OCI-LY1 (cell line): ENCODE measurements at regions not wholly inside any gene's neighbourhood (a gene's known extent, or its start where the extent isn't known, plus 50 kb on each side); places are given as distances from the start of the nearest gene placed in this dataset.

Experiments used
- H2AFZ ChIP-seq: fragments of 200-600 bp; sonication (generic), shearing (Covaris generic); 2 replicates; pipeline ENCODE4 v1.6.0; 2014; ENCODE audit warnings: antibody characterized with exemption, mild to moderate bottlenecking, low read length
- H3F3A ChIP-seq: fragments of 200-600 bp; sonication (generic), shearing (Covaris generic); 2 replicates; pipeline ENCODE4 v1.6.0; 2014; ENCODE audit warnings: mild to moderate bottlenecking, antibody characterized with exemption, low read length, moderate library complexity; ENCODE audit not compliant: insufficient read depth
- H3K27ac ChIP-seq: fragments of 200-600 bp; sonication (generic); 2 replicates; pipeline ENCODE4 v1.5.1; 2014; ENCODE audit warnings: low read length, mixed run types, mild to moderate bottlenecking, low read depth; ENCODE audit not compliant: poor library complexity, severe bottlenecking
- H3K27me3 ChIP-seq: fragments of 200-600 bp; sonication (generic); 2 replicates; pipeline ENCODE4 v1.6.0; 2014; ENCODE audit warnings: antibody characterized with exemption, mild to moderate bottlenecking, low read length, moderate library complexity; ENCODE audit not compliant: insufficient read depth
- H3K36me3 ChIP-seq: fragments of 200-600 bp; sonication (generic); 2 replicates; pipeline ENCODE4 v1.6.1; 2014; ENCODE audit warnings: mild to moderate bottlenecking, antibody characterized with exemption, low read length, moderate library complexity, mixed read lengths; ENCODE audit not compliant: insufficient read depth
- H3K4me1 ChIP-seq: fragments of 200-600 bp; sonication (generic); 2 replicates; pipeline ENCODE4 v1.5.1; 2014; ENCODE audit warnings: mild to moderate bottlenecking, low read length, moderate library complexity; ENCODE audit not compliant: insufficient read depth, severe bottlenecking
- H3K4me2 ChIP-seq: fragments of 200-600 bp; sonication (generic), shearing (Covaris generic); 2 replicates; pipeline ENCODE4 v1.6.1; 2014; ENCODE audit warnings: low read length
- H3K4me3 ChIP-seq: fragments of 200-600 bp; sonication (generic); 2 replicates; pipeline ENCODE4 v1.5.1; 2014; ENCODE audit warnings: low read length, low read depth, mild to moderate bottlenecking, mixed read lengths; ENCODE audit not compliant: poor library complexity, severe bottlenecking
- H3K79me2 ChIP-seq: fragments of 200-600 bp; shearing (Covaris generic); 2 replicates; pipeline ENCODE4 v1.6.1; 2016; ENCODE audit warnings: mixed run types, low read length, mixed read lengths; ENCODE audit not compliant: insufficient read depth
- H3K9ac ChIP-seq: fragments of 200-600 bp; sonication (generic), shearing (Covaris generic); 2 replicates; pipeline ENCODE4 v1.6.1; 2014; ENCODE audit warnings: mild to moderate bottlenecking, low read length, mixed read lengths
- H3K9me2 ChIP-seq: fragments of 200-600 bp; sonication (generic), shearing (Covaris generic); 2 replicates; pipeline ENCODE4 v1.6.1; 2014; ENCODE audit warnings: low read depth, mild to moderate bottlenecking, low read length, mixed read lengths
- H3K9me3 ChIP-seq: fragments of 200-600 bp; shearing (Covaris generic); 2 replicates; pipeline ENCODE4 v1.6.1; 2014; ENCODE audit warnings: low read length, mixed read lengths
- H4K20me1 ChIP-seq: fragments of 200-600 bp; sonication (generic), shearing (Covaris generic); 2 replicates; pipeline ENCODE4 v1.6.0; 2016; ENCODE audit warnings: mild to moderate bottlenecking, low read length; ENCODE audit not compliant: insufficient read depth
- CTCF ChIP-seq: fragments of 200-600 bp; sonication (generic), shearing (Covaris generic); IDR thresholded peaks from 2 replicates; pipeline ENCODE4 v1.5.1; 2017; ENCODE audit warnings: mild to moderate bottlenecking, antibody characterized with exemption, low read length, moderate library complexity, mixed read lengths
- EZH2 ChIP-seq: fragments of 200-600 bp; sonication (generic), shearing (Covaris generic); IDR thresholded peaks from 2 replicates; pipeline ENCODE4 v1.8.0; 2017; ENCODE audit warnings: borderline replicate concordance, mixed run types, mild to moderate bottlenecking, antibody characterized with exemption, low read length, moderate library complexity, mixed read lengths

- Histone ChIP-seq H3K79me2 (no peaks in the 10 kb centered on the region), H3K27me3 (no peaks in the 10 kb centered on the region), H4K20me1 (no peaks in the 10 kb centered on the region), H3K9me3 (peaks cover 8% of the 10 kb centered on the region; the same call in 1 of the 2 replicates), H3F3A (no peaks in the 10 kb centered on the region), H3K4me2 (no peak overlapping the region), H3K4me1 (no peaks in the 10 kb centered on the region), H3K36me3 (no peaks in the 10 kb centered on the region), H3K9ac (no peak overlapping the region), H2AFZ (no peak overlapping the region), H3K27ac (no peak overlapping the region), H3K4me3 (no peak overlapping the region), H3K9me2 (no peaks in the 10 kb centered on the region)
- TF ChIP-seq EZH2: no peak
- TF ChIP-seq CTCF: no peak
Measured at GRCh38 chr15:81916451-81916850, 129.4 kb downstream of the MEX3B start.

GRCh38 chr15:81915990-81916389, 129.8 kb downstream of the MEX3B start:
- no peaks in the 10 kb centered on the region for H4K20me1 ChIP-seq
- no peak for TF ChIP-seq CTCF
- no peak for TF ChIP-seq EZH2
- no peaks in the 10 kb centered on the region for H3F3A ChIP-seq
- H3K4me1 ChIP-seq: no peaks in the 10 kb centered on the region
- no peaks in the 10 kb centered on the region for H3K79me2 ChIP-seq
- no peak overlapping the region for H3K4me3 ChIP-seq
- no peak overlapping the region for H2AFZ ChIP-seq
- no peaks in the 10 kb centered on the region for H3K27me3 ChIP-seq
- H3K9ac ChIP-seq: no peak overlapping the region
- H3K9me3 ChIP-seq: peaks cover 5% of the 10 kb centered on the region; the same call in 1 of the 2 replicates
- no peaks in the 10 kb centered on the region for H3K36me3 ChIP-seq
- H3K9me2 ChIP-seq: no peaks in the 10 kb centered on the region
- no peak overlapping the region for H3K4me2 ChIP-seq
- H3K27ac ChIP-seq: no peak overlapping the region

- TF ChIP-seq EZH2 (no peak), CTCF (no peak)
- no peaks in the 10 kb centered on the region for H4K20me1 ChIP-seq
- H3F3A ChIP-seq: no peaks in the 10 kb centered on the region
- no peaks in the 10 kb centered on the region for H3K79me2 ChIP-seq
- H2AFZ ChIP-seq: no peak overlapping the region
- H3K9ac ChIP-seq: no peak overlapping the region
- H3K9me2 ChIP-seq: no peaks in the 10 kb centered on the region
- no peaks in the 10 kb centered on the region for H3K27me3 ChIP-seq
- H3K4me1 ChIP-seq: no peaks in the 10 kb centered on the region
- no peaks in the 10 kb centered on the region for H3K36me3 ChIP-seq
- no peak overlapping the region for H3K4me3 ChIP-seq
- no peak overlapping the region for H3K27ac ChIP-seq
- no peak overlapping the region for H3K4me2 ChIP-seq
- H3K9me3 ChIP-seq: no peaks in the 10 kb centered on the region
Measured at GRCh38 chr15:81914734-81915256, 131.0 kb downstream of the MEX3B start.
